K562 (cell line): ENCODE measurements at regions not wholly inside any gene's neighbourhood (a gene's known extent, or its start where the extent isn't known, plus 50 kb on each side); places are given as distances from the start of the nearest gene placed in this dataset.

Experiments used
- ATAC-seq: fragments of 200-7000 bp; cut with Tn5 transposase; 3 replicates; pipeline ENCODE4 v1.9.1; 2020; ENCODE audit warnings: moderate library complexity
- BruUV-seq: library from RNA; stranded (reverse); fragments of 400-500 nt; replicated peaks from 2 replicates; lab custom pipeline; 2021; lab: Mats Ljungman, UMichigan
- CTCF ChIA-PET: fragments of 300-600 bp; formaldehyde crosslinking; extraction: SDS; loops from one replicate; lab custom pipeline; 2021; ENCODE audit warnings: low intra/inter-chr PET ratio; lab: Yijun Ruan, JAX
- POLR2A ChIA-PET: fragments of 300-600, 350-650 bp; sonication (Branson Sonifier 250); formaldehyde crosslinking; extraction: SDS; loops from one replicate; lab custom pipeline; 2021; ENCODE audit warnings: antibody characterized with exemption, inconsistent platforms; lab: Yijun Ruan, JAX
- DNase-seq, 4 experiments: peaks; one replicate each; pipeline versions ENCODE4 v3.0.0 to v3.0.0-alpha.2; 2011 to 2018; ENCODE audit warnings: low spot score in 3 of 4, mixed read lengths in 3 of 4; ENCODE audit errors: extremely low read depth in 1 of 4
- FAIRE-seq: peaks from 2 replicates; lab custom pipeline; 2011; peaks lifted over from hg19 to GRCh38; lab: Jason Lieb, UNC
- H2AFZ ChIP-seq: 2 replicates; pipeline ENCODE4 v1.6.0; 2011; ENCODE audit warnings: low read depth, low read length, control low read depth, inconsistent platforms
- H3K27ac ChIP-seq: fragments of 200-600 bp; 3 replicates; pipeline ENCODE4 v1.8.0; 2011; ENCODE audit warnings: low read depth, mild to moderate bottlenecking, control low read depth, inconsistent platforms, low read length, moderate library complexity, mixed read lengths; ENCODE audit errors: extremely low read depth
- H3K27me3 ChIP-seq, 2 experiments: fragments of 300-600 bp in 1 of 2; 2 replicates in 1 of 2; 3 replicates in 1 of 2; pipeline versions ENCODE4 v1.6.0 to v1.8.0; 2011; ENCODE audit warnings: inconsistent platforms in 2 of 2, low read length in 2 of 2, mild to moderate bottlenecking in 1 of 2, mixed read lengths in 1 of 2, moderate library complexity in 1 of 2; ENCODE audit not compliant: control insufficient read depth in 2 of 2, insufficient read depth in 2 of 2
- H3K36me3 ChIP-seq: fragments of 300-600 bp; 3 replicates; pipeline ENCODE4 v1.8.0; 2011; ENCODE audit warnings: mild to moderate bottlenecking, low read length, inconsistent platforms; ENCODE audit not compliant: control insufficient read depth, insufficient read depth
- H3K4me1 ChIP-seq, 2 experiments: fragments of 200-600 bp in 1 of 2; replicated peaks in 1 of 2; 2 replicates in 1 of 2; 3 replicates in 1 of 2; pipeline versions ENCODE4 v1.5.1 to v1.8.0; 2011; ENCODE audit warnings: inconsistent platforms in 2 of 2, low read length in 2 of 2, mild to moderate bottlenecking in 1 of 2, mixed read lengths in 1 of 2, moderate library complexity in 1 of 2; ENCODE audit not compliant: control insufficient read depth in 2 of 2, insufficient read depth in 2 of 2
- H3K4me2 ChIP-seq: 2 replicates; pipeline ENCODE4 v1.6.1; 2011; ENCODE audit warnings: low read length, control low read depth, inconsistent platforms, mixed read lengths; ENCODE audit not compliant: insufficient read depth
- H3K4me3 ChIP-seq: fragments of 200-600 bp; sonication (generic), shearing (Covaris generic); 2 replicates; pipeline ENCODE4 v1.5.1; 2016; ENCODE audit warnings: control low read depth, inconsistent platforms
- H3K79me2 ChIP-seq: fragments of 200-600 bp; 3 replicates; pipeline ENCODE4 v1.8.0; 2011; ENCODE audit warnings: low read length, inconsistent platforms; ENCODE audit not compliant: control insufficient read depth, insufficient read depth
- H3K9ac ChIP-seq, 2 experiments: 2 replicates each; pipeline versions ENCODE4 v1.6.0 to v1.6.1; 2011; ENCODE audit warnings: low read depth in 2 of 2, low read length in 2 of 2, control low read depth in 1 of 2, inconsistent platforms in 1 of 2, mild to moderate bottlenecking in 1 of 2, mixed read lengths in 1 of 2; ENCODE audit not compliant: insufficient read depth in 1 of 2
- H3K9me1 ChIP-seq: one replicate; pipeline ENCODE4 v1.6.0; 2011; ENCODE audit warnings: inconsistent platforms, mild to moderate bottlenecking, low read length, moderate library complexity; ENCODE audit not compliant: control insufficient read depth, insufficient read depth
- H3K9me3 ChIP-seq: replicated peaks from 2 replicates; pipeline ENCODE4 v1.5.1; 2011; ENCODE audit warnings: low read depth, low read length, inconsistent platforms; ENCODE audit not compliant: control insufficient read depth, insufficient read depth
- H4K20me1 ChIP-seq: replicated peaks from 2 replicates; pipeline ENCODE4 v1.6.1; 2011; ENCODE audit warnings: low read length, inconsistent platforms, mixed read lengths; ENCODE audit not compliant: control insufficient read depth, insufficient read depth
- BMI1 ChIP-seq: fragments of 150-350 bp; IDR thresholded peaks from 2 replicates; pipeline ENCODE4 v1.6.1; 2014; ENCODE audit warnings: low read length
- CREBBP ChIP-seq: IDR thresholded peaks from one replicate; pipeline ENCODE4 v1.6.1; 2012; ENCODE audit warnings: low read depth, mild to moderate bottlenecking, control low read depth, inconsistent platforms, low read length
- EP400 ChIP-seq: fragments of 450-650 bp; IDR thresholded peaks from 2 replicates; pipeline ENCODE4 v1.6.1; 2017; ENCODE audit warnings: antibody characterized with exemption, mild to moderate bottlenecking, moderate library complexity
- MCM2 ChIP-seq: fragments of 450-650 bp; IDR thresholded peaks from 2 replicates; pipeline ENCODE4 v1.6.1; 2017; ENCODE audit warnings: low read depth, mild to moderate bottlenecking
- SMARCB1 ChIP-seq: IDR thresholded peaks from 2 replicates; pipeline ENCODE4 v1.6.1; 2011; ENCODE audit warnings: improper control_type of control experiment, low read depth; ENCODE audit not compliant: insufficient read length
- TRIM28 ChIP-seq: fragments of 450-650 bp; IDR thresholded peaks from 2 replicates; pipeline ENCODE4 v1.6.1; 2017
- ZNF212 ChIP-seq: fragments of 450-650 bp; formaldehyde crosslinking; IDR thresholded peaks from 2 replicates; pipeline ENCODE4 v1.4.0; 2020; ENCODE audit warnings: mild to moderate bottlenecking
- ZNF583 ChIP-seq: fragments of 250-450 bp; sonication (Bioruptor Pico); IDR thresholded peaks from 2 replicates; pipeline ENCODE4 v1.4.0; 2020
- ZNF79 ChIP-seq: fragments of 250-450 bp; sonication (Bioruptor Pico); IDR thresholded peaks from 2 replicates; pipeline ENCODE4 v1.4.0; 2020; ENCODE audit warnings: low read depth, mild to moderate bottlenecking, moderate library complexity
- WGBS: fragments of 100-300 bp; shearing (Covaris generic); methylation state at CpG from one replicate; pipeline ENCODE4 v1.1.6; 2016; ENCODE audit warnings: low coverage, mixed read lengths; ENCODE audit not compliant: insufficient coverage; ENCODE audit errors: missing lambda C conversion rate; 5-methylcytosine and 5-hydroxymethylcytosine counted together
- in situ Hi-C: fragments of 300-500 bp; cut with MboI; formaldehyde crosslinking; loops from 4 replicates; pipeline ENCODE4 v1.15.0; 2018; ENCODE audit warnings: inconsistent platforms, mixed read lengths
- intact Hi-C: fragments of 100-400 bp; cut with micrococcal nuclease; formaldehyde crosslinking; loops from 2 replicates; pipeline ENCODE4 v1.14.2; 2022
- TF ChIP-seq, protein P1 (sequence below): fragments of 250-450 bp; sonication (Bioruptor Pico); IDR thresholded peaks from 2 replicates; pipeline ENCODE4 v1.9.0; 2021; ENCODE audit warnings: mild to moderate bottlenecking
- TF ChIP-seq, protein P2 (sequence below): fragments of 450-650 bp; IDR thresholded peaks from 2 replicates; pipeline ENCODE4 v1.6.1; 2017; ENCODE audit warnings: antibody characterized with exemption

DNA sequence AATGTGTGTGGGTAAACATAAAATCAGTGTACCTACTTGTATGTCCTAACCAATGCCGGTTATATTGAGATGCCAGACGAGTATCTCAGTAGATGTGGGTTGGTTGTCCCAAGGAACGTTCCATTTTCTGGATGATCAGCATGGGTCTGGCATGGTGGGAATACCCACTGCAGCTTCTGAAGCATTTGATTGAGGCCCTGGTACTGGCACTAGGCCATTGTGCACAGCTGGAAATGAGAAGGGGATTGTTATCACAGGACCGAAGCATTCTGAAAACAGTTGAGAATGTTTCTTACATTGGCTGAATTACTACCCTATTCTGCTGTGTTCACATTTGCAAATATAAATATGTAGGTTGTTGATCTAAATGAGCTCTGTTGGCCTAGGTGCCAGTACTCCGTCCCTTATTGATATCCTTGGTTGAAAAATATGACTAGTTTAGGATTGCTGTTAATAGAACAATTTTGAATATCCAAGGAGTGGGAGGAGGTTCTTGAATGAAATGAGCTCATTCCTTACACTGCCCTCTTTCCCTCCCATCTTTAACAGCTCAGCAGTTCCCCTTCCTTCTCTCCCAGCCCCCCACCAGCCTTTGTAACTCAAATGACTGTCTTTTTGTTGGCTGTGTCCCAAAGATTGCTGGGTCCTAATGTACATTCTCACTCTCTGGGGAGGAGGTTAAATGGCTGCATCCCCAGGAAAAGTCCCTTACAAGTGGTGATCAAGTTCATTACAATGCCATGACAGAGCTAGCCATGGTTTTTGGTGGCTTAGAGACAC is 293.3 kb upstream of the TPM1 start:
- intact Hi-C loops, result no loop called here
- ATAC-seq (no peak), DNase-seq (no peak), FAIRE-seq (no peak)
- POLR2A ChIA-PET, result interaction anchor here (0.6 to 1.2 kb wide), 2 partner anchors 8 to 61 kb away, joined by 3 read pairs; no protein-coding TSS in a partner anchor
- H4K20me1 ChIP-seq, result no peaks in the 10 kb centered on the region
- no peaks in the 10 kb centered on the region for H3K4me1 ChIP-seq
- 0% methylated on average over 5 of the region's 5 CpGs for WGBS
- peaks cover 10 to 19% of the 10 kb centered on the region in 2 experiments for H3K27me3 ChIP-seq
- in situ Hi-C loops, result no loop called here
- H3K9me3 ChIP-seq, result no peaks in the 10 kb centered on the region
- H3K4me3 ChIP-seq, result no peak overlapping the region
- no TSS peak for BruUV-seq
- H3K9me1 ChIP-seq, result no peaks in the 10 kb centered on the region
- H3K9ac ChIP-seq, result no peak overlapping the region
- H3K27ac ChIP-seq, result no peak overlapping the region
- no peaks in the 10 kb centered on the region for H3K36me3 ChIP-seq
- CTCF ChIA-PET, result no interaction called here
- H2AFZ ChIP-seq, result no peak overlapping the region
- TF ChIP-seq TRIM28 (no peak), EP400 (no peak), CREBBP (no peak), ZNF583 (CRISPR knock-in tag) (no peak), MCM2 (no peak), ZNF212 (CRISPR knock-in tag) (no peak), BMI1 (no peak), ZNF79 (CRISPR knock-in tag) (no peak), SMARCB1 (no peak)
- TF ChIP-seq, protein P1, sequence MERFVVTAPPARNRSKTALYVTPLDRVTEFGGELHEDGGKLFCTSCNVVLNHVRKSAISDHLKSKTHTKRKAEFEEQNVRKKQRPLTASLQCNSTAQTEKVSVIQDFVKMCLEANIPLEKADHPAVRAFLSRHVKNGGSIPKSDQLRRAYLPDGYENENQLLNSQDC (CRISPR knock-in tag), result no peak
- TF ChIP-seq, protein P2, sequence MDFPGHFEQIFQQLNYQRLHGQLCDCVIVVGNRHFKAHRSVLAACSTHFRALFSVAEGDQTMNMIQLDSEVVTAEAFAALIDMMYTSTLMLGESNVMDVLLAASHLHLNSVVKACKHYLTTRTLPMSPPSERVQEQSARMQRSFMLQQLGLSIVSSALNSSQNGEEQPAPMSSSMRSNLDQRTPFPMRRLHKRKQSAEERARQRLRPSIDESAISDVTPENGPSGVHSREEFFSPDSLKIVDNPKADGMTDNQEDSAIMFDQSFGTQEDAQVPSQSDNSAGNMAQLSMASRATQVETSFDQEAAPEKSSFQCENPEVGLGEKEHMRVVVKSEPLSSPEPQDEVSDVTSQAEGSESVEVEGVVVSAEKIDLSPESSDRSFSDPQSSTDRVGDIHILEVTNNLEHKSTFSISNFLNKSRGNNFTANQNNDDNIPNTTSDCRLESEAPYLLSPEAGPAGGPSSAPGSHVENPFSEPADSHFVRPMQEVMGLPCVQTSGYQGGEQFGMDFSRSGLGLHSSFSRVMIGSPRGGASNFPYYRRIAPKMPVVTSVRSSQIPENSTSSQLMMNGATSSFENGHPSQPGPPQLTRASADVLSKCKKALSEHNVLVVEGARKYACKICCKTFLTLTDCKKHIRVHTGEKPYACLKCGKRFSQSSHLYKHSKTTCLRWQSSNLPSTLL, result no peak
- no peaks in the 10 kb centered on the region for H3K79me2 ChIP-seq
- no peak overlapping the region for H3K4me2 ChIP-seq
